OCI-LY7 (cell line): ENCODE measurements at regions not wholly inside any gene's neighbourhood (a gene's known extent, or its start where the extent isn't known, plus 50 kb on each side); places are given as distances from the start of the nearest gene placed in this dataset.

Experiments
- BruUV-seq: library from RNA; stranded (reverse); fragments of 400-500 nt; replicated peaks from 2 replicates; lab custom pipeline; 2021; lab: Mats Ljungman, UMichigan
- CTCF ChIA-PET: fragments of 300-600 bp; sonication (Branson Sonifier 250); formaldehyde crosslinking; loops from one replicate; lab custom pipeline; 2022; ENCODE audit warnings: antibody characterized with exemption; ENCODE audit not compliant: unreplicated experiment; lab: Charles Lee
- POLR2A ChIA-PET: fragments of 300-600 bp; sonication (Branson Sonifier 250); formaldehyde crosslinking; loops from one replicate; lab custom pipeline; 2022; ENCODE audit warnings: antibody characterized with exemption; lab: Charles Lee
- DNase-seq: peaks from one replicate; pipeline ENCODE4 v3.0.0-alpha.2; 2015; ENCODE audit warnings: low spot score
- H2AFZ ChIP-seq: fragments of 200-600 bp; sonication (generic), shearing (Covaris generic); 2 replicates; pipeline ENCODE4 v1.6.1; 2014; ENCODE audit warnings: mild to moderate bottlenecking, antibody characterized with exemption, low read length, moderate library complexity
- H3K27ac ChIP-seq: fragments of 200-600 bp; sonication (generic); 2 replicates; pipeline ENCODE4 v1.5.1; 2014; ENCODE audit warnings: mixed run types, low read depth, mild to moderate bottlenecking, moderate library complexity, low read length, inconsistent platforms; ENCODE audit not compliant: poor library complexity, severe bottlenecking
- H3K36me3 ChIP-seq: fragments of 200-600 bp; sonication (generic); 2 replicates; pipeline ENCODE4 v1.6.1; 2014; ENCODE audit warnings: mild to moderate bottlenecking, antibody characterized with exemption, low read length, moderate library complexity, mixed read lengths; ENCODE audit not compliant: insufficient read depth
- H3K4me1 ChIP-seq: fragments of 200-600 bp; sonication (generic); 2 replicates; pipeline ENCODE4 v1.5.1; 2014; ENCODE audit warnings: mild to moderate bottlenecking, low read length; ENCODE audit not compliant: insufficient read depth, poor library complexity, severe bottlenecking
- H3K4me2 ChIP-seq: fragments of 200-600 bp; sonication (generic); 2 replicates; pipeline ENCODE4 v1.6.1; 2014; ENCODE audit warnings: mild to moderate bottlenecking, low read length
- H3K4me3 ChIP-seq: fragments of 200-600 bp; sonication (generic); 2 replicates; pipeline ENCODE4 v1.5.1; 2014; ENCODE audit warnings: mild to moderate bottlenecking, low read depth, low read length; ENCODE audit not compliant: poor library complexity, severe bottlenecking
- H3K79me2 ChIP-seq: fragments of 200-600 bp; sonication (generic); 2 replicates; pipeline ENCODE4 v1.6.1; 2016; ENCODE audit warnings: low read depth, mild to moderate bottlenecking, low read length, moderate library complexity, mixed read lengths; ENCODE audit not compliant: insufficient read depth
- H3K9me2 ChIP-seq: fragments of 200-600 bp; sonication (generic); 2 replicates; pipeline ENCODE4 v1.6.1; 2016; ENCODE audit warnings: mild to moderate bottlenecking, low read length, mixed read lengths; ENCODE audit not compliant: insufficient read depth
- H3K9me3 ChIP-seq: fragments of 200-600 bp; sonication (generic); 2 replicates; pipeline ENCODE4 v1.6.1; 2014; ENCODE audit warnings: mild to moderate bottlenecking, mixed run types, low read length, mixed read lengths
- H4K20me1 ChIP-seq: fragments of 200-600 bp; sonication (generic); 2 replicates; pipeline ENCODE4 v1.6.1; 2014; ENCODE audit warnings: mild to moderate bottlenecking, antibody characterized with exemption, low read length, moderate library complexity, mixed read lengths; ENCODE audit not compliant: insufficient read depth
- EZH2phosphoT487 ChIP-seq: fragments of 200-600 bp; sonication (generic); IDR thresholded peaks from 2 replicates; pipeline ENCODE4 v1.6.1; 2018; ENCODE audit warnings: low read depth, borderline replicate concordance, mild to moderate bottlenecking, mixed run types, antibody characterized with exemption, low read length, moderate library complexity, mixed read lengths
- intact Hi-C: fragments of 100-400 bp; cut with micrococcal nuclease; formaldehyde crosslinking; loops from one replicate; pipeline ENCODE4 v1.10.0; 2022; ENCODE audit not compliant: unreplicated experiment
- TF ChIP-seq, protein P1 (sequence below): fragments of 200-600 bp; sonication (generic); conservative IDR thresholded peaks from 2 replicates; pipeline ENCODE4 v1.5.1; 2014; ENCODE audit warnings: mild to moderate bottlenecking, antibody characterized with exemption, low read length, moderate library complexity, mixed read lengths

DNA sequence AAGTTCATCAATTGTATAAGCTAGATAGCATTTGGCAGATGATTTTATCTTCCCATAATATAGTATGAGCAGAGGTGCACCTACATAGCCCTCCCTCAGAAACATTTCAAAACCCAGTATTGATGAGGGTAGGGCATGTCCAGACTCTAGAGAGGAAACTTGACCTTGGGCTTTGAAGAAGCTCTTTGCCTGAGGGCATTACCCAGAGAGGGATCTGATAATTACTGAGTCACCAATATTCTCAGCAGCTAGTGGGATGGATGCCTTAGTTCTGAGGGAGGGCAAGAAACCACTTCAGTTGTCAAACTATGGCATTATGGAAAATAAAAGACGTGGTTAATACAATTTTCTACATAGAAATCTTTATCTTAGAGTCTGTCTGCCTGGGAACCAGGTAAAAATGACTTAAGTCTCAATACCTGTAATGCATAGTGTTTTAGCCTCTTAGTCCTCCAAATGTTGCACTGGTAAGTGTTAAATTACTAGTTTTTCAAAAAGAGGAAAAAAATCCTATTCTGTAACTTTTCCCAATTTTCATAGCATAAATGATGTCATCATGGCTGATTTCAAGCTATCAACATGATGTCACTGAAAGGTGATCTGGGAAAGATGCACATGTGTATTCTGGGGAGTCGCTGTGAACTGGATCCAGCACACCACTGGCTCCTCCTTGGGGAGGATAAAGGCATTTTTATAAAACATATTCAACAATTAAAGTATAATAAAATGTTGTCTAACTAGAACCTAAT, 809.0 kb downstream of the KCTD16 start:
- no peaks in the 10 kb centered on the region for H3K4me1 ChIP-seq
- intact Hi-C loops, result no loop called here
- no peak overlapping the region for H3K4me3 ChIP-seq
- ChIA-PET CTCF (no interaction called here), POLR2A (interaction anchor here (0.6 to 1.5 kb wide), 2 partner anchors 19 to 1126 kb away, joined by 3 to 4 read pairs; no protein-coding TSS in a partner anchor)
- DNase-seq, result no peak
- TF ChIP-seq, protein P1, sequence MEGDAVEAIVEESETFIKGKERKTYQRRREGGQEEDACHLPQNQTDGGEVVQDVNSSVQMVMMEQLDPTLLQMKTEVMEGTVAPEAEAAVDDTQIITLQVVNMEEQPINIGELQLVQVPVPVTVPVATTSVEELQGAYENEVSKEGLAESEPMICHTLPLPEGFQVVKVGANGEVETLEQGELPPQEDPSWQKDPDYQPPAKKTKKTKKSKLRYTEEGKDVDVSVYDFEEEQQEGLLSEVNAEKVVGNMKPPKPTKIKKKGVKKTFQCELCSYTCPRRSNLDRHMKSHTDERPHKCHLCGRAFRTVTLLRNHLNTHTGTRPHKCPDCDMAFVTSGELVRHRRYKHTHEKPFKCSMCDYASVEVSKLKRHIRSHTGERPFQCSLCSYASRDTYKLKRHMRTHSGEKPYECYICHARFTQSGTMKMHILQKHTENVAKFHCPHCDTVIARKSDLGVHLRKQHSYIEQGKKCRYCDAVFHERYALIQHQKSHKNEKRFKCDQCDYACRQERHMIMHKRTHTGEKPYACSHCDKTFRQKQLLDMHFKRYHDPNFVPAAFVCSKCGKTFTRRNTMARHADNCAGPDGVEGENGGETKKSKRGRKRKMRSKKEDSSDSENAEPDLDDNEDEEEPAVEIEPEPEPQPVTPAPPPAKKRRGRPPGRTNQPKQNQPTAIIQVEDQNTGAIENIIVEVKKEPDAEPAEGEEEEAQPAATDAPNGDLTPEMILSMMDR, result no peak
- TF ChIP-seq EZH2phosphoT487, result no peak
- no peak overlapping the region for H3K27ac ChIP-seq
- no peaks in the 10 kb centered on the region for H3K9me3 ChIP-seq
- H3K79me2 ChIP-seq, result no peaks in the 10 kb centered on the region
- H2AFZ ChIP-seq, result no peak overlapping the region
- no peaks in the 10 kb centered on the region for H4K20me1 ChIP-seq
- H3K36me3 ChIP-seq, result no peaks in the 10 kb centered on the region
- BruUV-seq, result no TSS peak
- H3K4me2 ChIP-seq, result no peak overlapping the region
- peaks cover 4% of the 10 kb centered on the region; the same call in 1 of the 2 replicates for H3K9me2 ChIP-seq

DNA sequence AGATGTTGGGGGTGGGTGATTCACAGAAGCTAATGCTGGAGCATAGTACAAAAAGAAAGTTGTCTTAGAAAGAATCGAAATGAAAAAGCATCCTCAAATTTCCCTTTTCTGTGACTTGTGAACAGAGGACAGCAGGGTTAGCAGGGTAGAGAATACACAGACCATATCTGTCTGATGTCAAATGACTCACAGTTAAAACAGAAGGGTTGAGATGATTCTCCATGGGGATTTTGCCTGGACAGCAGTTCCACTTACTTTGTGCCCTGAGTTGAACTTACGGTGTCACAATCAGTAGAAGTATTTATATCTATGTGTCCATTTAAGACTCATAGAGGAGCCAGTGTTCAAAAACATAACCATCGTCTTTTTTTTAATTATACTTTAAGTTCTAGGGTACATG, 801.6 kb downstream of the KCTD16 start:
- POLR2A ChIA-PET, result interaction anchor here (0.9 kb wide), 1 partner anchor 241 kb away, joined by 3 read pairs; no protein-coding TSS in a partner anchor
- no peak overlapping the region for H3K4me2 ChIP-seq
- H3K79me2 ChIP-seq, result no peaks in the 10 kb centered on the region

More for the DNA sequence above, 801.6 kb downstream of the KCTD16 start:
- BruUV-seq, result no TSS peak
- Histone ChIP-seq H3K36me3 (no peaks in the 10 kb centered on the region), H3K27ac (no peak overlapping the region), H4K20me1 (no peaks in the 10 kb centered on the region), H3K4me1 (no peaks in the 10 kb centered on the region), H3K9me2 (no peaks in the 10 kb centered on the region), H2AFZ (no peak overlapping the region), H3K9me3 (no peaks in the 10 kb centered on the region), H3K4me3 (no peak overlapping the region)
- TF ChIP-seq, protein P1, result no peak
- no peak for TF ChIP-seq EZH2phosphoT487
- CTCF ChIA-PET, result no interaction called here
- no peak for DNase-seq
- intact Hi-C loops, result no loop called here
